HL-60 (cell line): ENCODE measurements at regions not wholly inside any gene's neighbourhood (a gene's known extent, or its start where the extent isn't known, plus 50 kb on each side); places are given as distances from the start of the nearest gene placed in this dataset.

ENCODE experiments used
- DNase-seq, 2 experiments: peaks; one replicate each; pipeline ENCODE4 v3.0.0-alpha.2; 2010 to 2020; ENCODE audit warnings: low read depth in 1 of 2, low spot score in 1 of 2
- H3K27ac ChIP-seq: fragments of 250-450 bp; sonication (Bioruptor Pico); replicated peaks from 2 replicates; pipeline ENCODE4 v1.5.1; 2020; ENCODE audit warnings: mild to moderate bottlenecking, moderate library complexity
- H3K27me3 ChIP-seq: fragments of 250-450 bp; sonication (Bioruptor Pico); 2 replicates; pipeline ENCODE4 v1.5.1; 2021; ENCODE audit warnings: mild to moderate bottlenecking, moderate library complexity; ENCODE audit not compliant: insufficient read depth, poor library complexity, severe bottlenecking
- H3K4me3 ChIP-seq: replicated peaks from 2 replicates; pipeline ENCODE4 v1.5.1; 2011; ENCODE audit warnings: mild to moderate bottlenecking, control low read depth, low read length; ENCODE audit not compliant: insufficient read depth
- CTCF ChIP-seq: IDR thresholded peaks from one replicate; pipeline ENCODE4 v1.5.1; 2011; ENCODE audit warnings: low read length, control low read depth, inconsistent platforms; ENCODE audit not compliant: insufficient read depth
- GABPA ChIP-seq: IDR thresholded peaks from 2 replicates; pipeline ENCODE4 v1.6.1; 2012; ENCODE audit warnings: low read depth
- POLR2AphosphoS5 ChIP-seq: IDR thresholded peaks from 2 replicates; pipeline ENCODE4 v1.6.1; 2012; ENCODE audit warnings: low read depth
- SPI1 ChIP-seq: IDR thresholded peaks from 2 replicates; pipeline ENCODE4 v1.6.1; 2012; ENCODE audit warnings: low read depth, mild to moderate bottlenecking, borderline replicate concordance
- TF ChIP-seq, protein P1 (sequence below): IDR thresholded peaks from 2 replicates; pipeline ENCODE4 v1.6.1; 2012; ENCODE audit warnings: low read depth; ENCODE audit not compliant: insufficient replicate concordance

GRCh38 chrX:142884881-142885280, 140.8 kb upstream of the SPANXN4 start:
- Histone ChIP-seq H3K27ac (no peak overlapping the region), H3K4me3 (no peak overlapping the region), H3K27me3 (no peaks in the 10 kb centered on the region)
- no peak for DNase-seq
- TF ChIP-seq POLR2AphosphoS5: no peak
- no peak for TF ChIP-seq SPI1
- TF ChIP-seq, protein P1, sequence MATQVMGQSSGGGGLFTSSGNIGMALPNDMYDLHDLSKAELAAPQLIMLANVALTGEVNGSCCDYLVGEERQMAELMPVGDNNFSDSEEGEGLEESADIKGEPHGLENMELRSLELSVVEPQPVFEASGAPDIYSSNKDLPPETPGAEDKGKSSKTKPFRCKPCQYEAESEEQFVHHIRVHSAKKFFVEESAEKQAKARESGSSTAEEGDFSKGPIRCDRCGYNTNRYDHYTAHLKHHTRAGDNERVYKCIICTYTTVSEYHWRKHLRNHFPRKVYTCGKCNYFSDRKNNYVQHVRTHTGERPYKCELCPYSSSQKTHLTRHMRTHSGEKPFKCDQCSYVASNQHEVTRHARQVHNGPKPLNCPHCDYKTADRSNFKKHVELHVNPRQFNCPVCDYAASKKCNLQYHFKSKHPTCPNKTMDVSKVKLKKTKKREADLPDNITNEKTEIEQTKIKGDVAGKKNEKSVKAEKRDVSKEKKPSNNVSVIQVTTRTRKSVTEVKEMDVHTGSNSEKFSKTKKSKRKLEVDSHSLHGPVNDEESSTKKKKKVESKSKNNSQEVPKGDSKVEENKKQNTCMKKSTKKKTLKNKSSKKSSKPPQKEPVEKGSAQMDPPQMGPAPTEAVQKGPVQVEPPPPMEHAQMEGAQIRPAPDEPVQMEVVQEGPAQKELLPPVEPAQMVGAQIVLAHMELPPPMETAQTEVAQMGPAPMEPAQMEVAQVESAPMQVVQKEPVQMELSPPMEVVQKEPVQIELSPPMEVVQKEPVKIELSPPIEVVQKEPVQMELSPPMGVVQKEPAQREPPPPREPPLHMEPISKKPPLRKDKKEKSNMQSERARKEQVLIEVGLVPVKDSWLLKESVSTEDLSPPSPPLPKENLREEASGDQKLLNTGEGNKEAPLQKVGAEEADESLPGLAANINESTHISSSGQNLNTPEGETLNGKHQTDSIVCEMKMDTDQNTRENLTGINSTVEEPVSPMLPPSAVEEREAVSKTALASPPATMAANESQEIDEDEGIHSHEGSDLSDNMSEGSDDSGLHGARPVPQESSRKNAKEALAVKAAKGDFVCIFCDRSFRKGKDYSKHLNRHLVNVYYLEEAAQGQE: no peak
- no peak for TF ChIP-seq CTCF
- no peak for TF ChIP-seq GABPA

DNA sequence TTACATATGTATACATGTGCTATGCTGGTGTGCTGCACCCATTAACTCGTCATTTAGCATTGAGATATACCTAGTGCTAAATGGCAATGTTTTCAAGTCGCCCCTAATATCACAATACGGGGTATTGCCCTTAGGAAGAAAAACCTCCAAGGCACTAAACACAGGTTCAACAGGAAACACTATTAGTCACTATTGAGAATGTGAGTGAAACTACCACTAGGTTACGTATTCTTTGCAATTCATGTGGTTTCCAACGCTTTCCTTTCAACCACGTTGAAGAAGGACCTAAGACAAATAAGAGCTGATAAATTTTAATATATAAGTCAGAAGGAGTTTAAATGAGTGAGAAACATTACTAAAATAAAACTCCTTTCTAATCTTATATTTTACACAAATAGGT, 134.7 kb upstream of the SPANXN4 start:
- TF ChIP-seq GABPA (no peak), SPI1 (no peak), POLR2AphosphoS5 (no peak), CTCF (no peak)
- TF ChIP-seq, protein P1: no peak
- Histone ChIP-seq H3K27me3 (no peaks in the 10 kb centered on the region), H3K27ac (no peak overlapping the region), H3K4me3 (no peak overlapping the region)
- no peak for DNase-seq

DNA sequence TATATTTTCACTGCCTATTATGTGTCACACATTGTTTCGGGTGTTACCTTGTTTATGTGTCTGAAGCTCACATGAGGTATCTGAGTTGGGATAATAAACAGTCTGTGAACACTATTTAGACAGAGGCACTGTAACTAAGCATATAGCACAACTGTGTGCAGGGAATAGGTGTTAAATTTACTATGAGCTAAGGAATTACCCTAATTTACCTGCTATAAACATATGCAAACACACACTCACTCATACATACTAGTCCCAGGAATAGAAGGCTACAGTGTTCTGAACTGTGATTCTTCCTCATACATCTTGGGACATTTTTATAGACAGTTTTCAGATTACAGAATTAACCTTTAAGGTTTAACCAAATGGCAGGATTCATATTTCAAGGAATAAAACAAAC, 127.6 kb upstream of the SPANXN4 start:
- TF ChIP-seq POLR2AphosphoS5: no peak
- no peak for TF ChIP-seq GABPA
- TF ChIP-seq, protein P1: no peak
- TF ChIP-seq SPI1: no peak
- TF ChIP-seq CTCF: no peak
- DNase-seq: no peak
- no peak overlapping the region for H3K27ac ChIP-seq
- no peak overlapping the region for H3K4me3 ChIP-seq
- H3K27me3 ChIP-seq: no peaks in the 10 kb centered on the region
